H1 (cell line): ENCODE measurements at regions not wholly inside any gene's neighbourhood (a gene's known extent, or its start where the extent isn't known, plus 50 kb on each side); places are given as distances from the start of the nearest gene placed in this dataset.

Source experiments
- ASH2L ChIP-seq: fragments of 200-600, 300-600 bp; sonication (generic); IDR thresholded peaks from one replicate; pipeline ENCODE4 v1.7.1; 2017; ENCODE audit warnings: low read length
- ATF3 ChIP-seq: IDR thresholded peaks from 2 replicates; pipeline ENCODE4 v1.6.1; 2011; ENCODE audit warnings: low read depth, mild to moderate bottlenecking, low read length; ENCODE audit not compliant: insufficient read depth
- CBX5 ChIP-seq: fragments of 300-800, 300-1000 bp; sonication (generic); IDR thresholded peaks from 2 replicates; pipeline ENCODE4 v1.7.1; 2016; ENCODE audit warnings: antibody characterized with exemption, low read length, low read depth
- CTCF ChIP-seq, 3 experiments: IDR thresholded peaks; 1 replicate in 2 of 3; 2 replicates in 1 of 3; pipeline versions ENCODE4 v1.5.1 to v1.6.1; 2011; ENCODE audit warnings: low read length in 3 of 3, mild to moderate bottlenecking in 3 of 3, inconsistent platforms in 2 of 3, low read depth in 1 of 3, moderate library complexity in 1 of 3; ENCODE audit not compliant: insufficient read depth in 1 of 3; ENCODE audit errors: control extremely low read depth in 1 of 3
- EZH2 ChIP-seq: fragments of 200-600 bp; sonication (generic); IDR thresholded peaks from 2 replicates; pipeline ENCODE4 v1.7.1; 2012; ENCODE audit warnings: low read depth, mild to moderate bottlenecking, moderate library complexity, low read length, inconsistent platforms; ENCODE audit not compliant: severe bottlenecking
- FOSL1 ChIP-seq: IDR thresholded peaks from 2 replicates; pipeline ENCODE4 v1.6.1; 2011; ENCODE audit warnings: mild to moderate bottlenecking, low read depth, low read length, moderate library complexity; ENCODE audit not compliant: insufficient read depth
- JUND ChIP-seq: IDR thresholded peaks from 2 replicates; pipeline ENCODE4 v1.6.1; 2011; ENCODE audit warnings: mild to moderate bottlenecking, improper control_type of control experiment, low read length
- KDM1A ChIP-seq: fragments of 200-600, 300-600 bp; sonication (generic); IDR thresholded peaks from 2 replicates; pipeline ENCODE4 v1.7.1; 2016; ENCODE audit warnings: mild to moderate bottlenecking, low read length, borderline replicate concordance
- POLR2A ChIP-seq, 2 experiments: IDR thresholded peaks; 1 replicate in 1 of 2; 2 replicates in 1 of 2; pipeline ENCODE4 v1.6.1; 2011; ENCODE audit warnings: low read depth in 2 of 2, low read length in 2 of 2, mild to moderate bottlenecking in 2 of 2; ENCODE audit errors: control extremely low read depth in 1 of 2
- RXRA ChIP-seq: IDR thresholded peaks from 2 replicates; pipeline ENCODE4 v1.6.1; 2011; ENCODE audit warnings: low read depth, mild to moderate bottlenecking, low read length, moderate library complexity; ENCODE audit not compliant: insufficient read depth
- TEAD4 ChIP-seq: IDR thresholded peaks from 2 replicates; pipeline ENCODE4 v1.6.1; 2012; ENCODE audit warnings: low read depth, low read length, inconsistent platforms, mixed read lengths
- TF ChIP-seq, protein P1 (sequence below): IDR thresholded peaks from 2 replicates; pipeline ENCODE4 v1.6.1; 2012; ENCODE audit warnings: inconsistent platforms

DNA sequence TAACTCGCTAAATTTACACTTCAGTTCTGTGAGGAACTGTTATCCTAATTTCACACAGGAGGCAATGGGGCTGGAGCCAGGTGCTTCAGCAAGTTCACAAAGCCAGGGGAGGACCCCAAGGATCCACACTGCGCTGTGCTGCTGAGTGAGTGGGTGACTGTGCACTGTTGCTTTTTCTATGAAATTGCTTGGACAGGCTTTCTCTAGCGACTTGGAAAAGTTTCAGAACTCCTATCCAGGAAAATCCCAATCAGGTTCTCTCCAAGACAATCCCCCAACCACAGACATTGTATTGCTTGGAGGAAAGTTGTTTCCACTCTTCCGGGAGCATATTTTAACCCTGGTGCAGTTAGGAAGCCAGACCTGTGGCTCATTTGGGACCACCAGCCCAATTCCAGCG lies 175.9 kb upstream of the CST7 start:
- no peak for TF ChIP-seq CTCF (IDR thresholded peaks at IDR 0.05; ENCODE audit: control extremely low read depth in 1 of 3, insufficient read depth in 1 of 3, low read depth in 1 of 3, low read length in 3 of 3)
- no peak for TF ChIP-seq TEAD4
- TF ChIP-seq EZH2: no peak
- no peak for TF ChIP-seq POLR2A (IDR thresholded peaks at IDR 0.05; ENCODE audit: control extremely low read depth in 1 of 2, low read depth in 2 of 2, low read length in 2 of 2)
- no peak for TF ChIP-seq FOSL1
- TF ChIP-seq KDM1A: no peak
- TF ChIP-seq, protein P1, sequence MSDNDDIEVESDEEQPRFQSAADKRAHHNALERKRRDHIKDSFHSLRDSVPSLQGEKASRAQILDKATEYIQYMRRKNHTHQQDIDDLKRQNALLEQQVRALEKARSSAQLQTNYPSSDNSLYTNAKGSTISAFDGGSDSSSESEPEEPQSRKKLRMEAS: no peak
- TF ChIP-seq JUND: no peak
- TF ChIP-seq ATF3: no peak
- TF ChIP-seq RXRA: no peak
- no peak for TF ChIP-seq CBX5
- TF ChIP-seq ASH2L: no peak
